ENCODE measurements at regions not wholly inside any gene's neighbourhood (a gene's known extent, or its start where the extent isn't known, plus 50 kb on each side); places are given as distances from the start of the nearest gene placed in this dataset.
"Not testable (repeated sequence)": the region's sequence is repeated elsewhere in the genome, so short reads cannot be mapped to it uniquely, and the experiment has no call there.

DNA sequence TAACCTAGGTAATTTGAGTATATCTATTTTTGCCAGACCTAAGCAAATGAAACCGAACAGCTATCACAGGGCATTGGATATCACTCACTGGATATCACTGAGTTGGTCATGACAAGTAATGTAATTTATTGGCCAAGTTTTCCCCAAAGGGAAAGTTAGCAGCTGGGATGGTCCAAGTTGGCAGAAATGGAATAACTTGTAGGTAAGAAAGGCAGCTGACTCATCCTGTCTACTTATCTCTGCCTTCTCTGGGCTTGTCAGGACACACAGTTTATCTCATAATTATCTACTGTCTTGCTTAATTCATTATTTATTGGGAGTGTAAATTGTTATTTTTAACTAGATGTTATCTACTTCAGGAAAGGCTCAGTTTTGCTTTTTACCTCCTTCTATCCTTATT is 502.0 kb upstream of the DPP6 start:
- no peak for DNase-seq (ENCODE audit: low read depth, low spot score)
- H3K4me3 ChIP-seq (ENCODE audit: low read depth, low read length): no peak overlapping the region
- in situ Hi-C loops (cut with HindIII; ENCODE audit: low sequenced_read_pairs): no loop called here
- no peak for TF ChIP-seq CTCF (IDR thresholded peaks at IDR 0.05; ENCODE audit: low read depth, low read length)

DNA sequence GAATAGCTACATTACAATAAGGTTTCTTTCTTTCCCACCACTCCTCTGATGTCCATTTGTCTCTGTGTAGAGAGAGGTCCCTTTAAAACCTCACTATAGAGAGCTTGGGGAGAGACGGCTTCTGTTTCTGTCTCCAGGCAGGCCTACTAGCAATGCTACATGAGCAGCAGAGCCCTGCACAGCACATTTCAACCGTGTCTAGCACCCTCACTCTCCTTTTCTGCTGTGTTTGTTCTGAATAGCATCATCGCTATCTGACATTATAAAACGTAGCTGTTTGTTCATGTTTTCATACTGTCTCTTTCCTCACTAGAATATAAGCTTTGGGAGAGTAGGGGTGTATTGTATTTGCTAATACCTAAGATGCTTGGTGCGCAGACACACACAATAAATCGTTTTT is 487.8 kb upstream of the DPP6 start:
- H3K4me3 ChIP-seq (ENCODE audit: low read depth, low read length): no peak overlapping the region
- no peak for DNase-seq (ENCODE audit: low read depth, low spot score)
- in situ Hi-C loops (cut with HindIII; ENCODE audit: low sequenced_read_pairs): no loop called here
- TF ChIP-seq CTCF (IDR thresholded peaks at IDR 0.05; ENCODE audit: low read depth, low read length): no peak

GRCh38 chr7:153566324-153566723 is 485.9 kb upstream of the DPP6 start:
- DNase-seq (ENCODE audit: low read depth, low spot score): no peak
- no peak overlapping the region for H3K4me3 ChIP-seq (ENCODE audit: low read depth, low read length)
- TF ChIP-seq CTCF (IDR thresholded peaks at IDR 0.05; ENCODE audit: low read depth, low read length): no peak
- in situ Hi-C loops (cut with HindIII; ENCODE audit: low sequenced_read_pairs): no loop called here

DNA sequence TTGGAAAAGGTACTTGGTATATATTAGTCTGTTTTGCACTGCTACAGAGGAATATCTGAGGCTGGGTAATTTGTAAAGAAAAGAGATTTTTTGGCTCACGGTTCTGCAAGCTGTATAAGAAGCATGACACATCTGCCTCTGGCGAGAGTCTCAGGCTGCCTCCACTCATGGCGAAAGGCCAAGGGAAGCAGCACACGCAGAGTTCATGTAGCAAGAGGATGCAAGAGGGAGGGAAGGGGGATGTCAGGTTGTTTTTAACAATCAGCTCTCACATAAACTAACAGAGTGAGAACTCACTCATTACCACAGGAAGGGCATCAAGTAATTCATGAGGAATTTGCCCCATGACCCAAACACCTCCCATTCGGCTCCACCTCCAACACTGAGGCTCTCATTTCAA is 484.8 kb upstream of the DPP6 start:
- no peak for TF ChIP-seq CTCF (IDR thresholded peaks at IDR 0.05; ENCODE audit: low read depth, low read length)
- no peak for DNase-seq (ENCODE audit: low read depth, low spot score)
- in situ Hi-C loops (cut with HindIII; ENCODE audit: low sequenced_read_pairs): no loop called here

DNA sequence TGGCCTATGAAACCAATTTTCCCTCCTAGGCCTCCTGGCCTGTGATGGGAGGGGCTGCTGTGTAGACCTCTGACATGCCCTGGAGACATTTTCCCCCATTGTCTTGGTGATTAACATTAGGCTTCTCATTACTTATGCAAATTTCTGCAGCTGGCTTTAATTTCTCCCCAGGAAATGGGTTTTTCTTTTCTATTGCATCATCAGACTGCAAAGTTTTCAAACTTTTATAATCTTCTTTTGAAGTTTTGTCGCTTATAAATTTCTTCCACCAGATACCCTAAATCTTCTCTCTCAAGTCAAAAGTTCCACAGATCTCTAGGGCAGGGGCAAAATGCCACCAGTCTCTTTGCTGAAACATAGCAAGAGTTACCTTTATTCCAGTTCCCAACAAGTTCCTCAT is 482.7 kb upstream of the DPP6 start:
- DNase-seq (ENCODE audit: low read depth, low spot score); H3K4me3 ChIP-seq (ENCODE audit: low read depth, low read length); in situ Hi-C loops (cut with HindIII; ENCODE audit: low sequenced_read_pairs): not testable (repeated sequence)

More for the DNA sequence above, 484.8 kb upstream of the DPP6 start:
- H3K4me3 ChIP-seq (ENCODE audit: low read depth, low read length): no peak overlapping the region

GRCh38 chr7:153576096-153576495 is 476.1 kb upstream of the DPP6 start:
- TF ChIP-seq CTCF (IDR thresholded peaks at IDR 0.05; ENCODE audit: low read depth, low read length): no peak
- no peak for DNase-seq (ENCODE audit: low read depth, low spot score)
- in situ Hi-C loops (cut with HindIII; ENCODE audit: low sequenced_read_pairs): no loop called here
- H3K4me3 ChIP-seq (ENCODE audit: low read depth, low read length): no peak overlapping the region

GRCh38 chr7:153581419-153581818 is 470.8 kb upstream of the DPP6 start:
- TF ChIP-seq CTCF (IDR thresholded peaks at IDR 0.05; ENCODE audit: low read depth, low read length): no peak
- H3K4me3 ChIP-seq (ENCODE audit: low read depth, low read length): no peak overlapping the region
- no peak for DNase-seq (ENCODE audit: low read depth, low spot score)
- in situ Hi-C loops (cut with HindIII; ENCODE audit: low sequenced_read_pairs): no loop called here
